Stomach (tissue), 8 donors: ENCODE measurements at regions not wholly inside any gene's neighbourhood (a gene's known extent, or its start where the extent isn't known, plus 50 kb on each side); places are given as distances from the start of the nearest gene placed in this dataset.

Experiments
- DNase-seq, 2 donors: peaks; one replicate each; pipeline versions ENCODE4 v3.0.0 to v3.0.0-alpha.2; 2013 to 2019
- H3K27ac ChIP-seq, 5 donors: fragments of 200-600 bp in 4 of 5; sonication (generic) in 4 of 5; one replicate each; pipeline ENCODE4 v1.5.1; 2013 to 2019; ENCODE audit warnings: mild to moderate bottlenecking in 1 of 5, moderate library complexity in 1 of 5
- H3K27me3 ChIP-seq, 3 donors: fragments of 200-600 bp; sonication (generic); one replicate each; pipeline ENCODE4 v1.5.1; 2017 to 2019; ENCODE audit warnings: mixed run types in 1 of 3
- H3K36me3 ChIP-seq, 4 donors: fragments of 200-600 bp; sonication (generic); 1 replicate in 3 of 4; 2 replicates in 1 of 4; pipeline ENCODE4 v1.5.1; 2016 to 2019
- H3K4me1 ChIP-seq, 4 donors: fragments of 200-600 bp; sonication (generic); one replicate each; pipeline ENCODE4 v1.5.1; 2016 to 2019
- H3K4me3 ChIP-seq, 4 donors: fragments of 200-600 bp; sonication (generic) in 3 of 4; one replicate each; pipeline ENCODE4 v1.5.1; 2016 to 2019; ENCODE audit warnings: mild to moderate bottlenecking in 1 of 4
- H3K9me3 ChIP-seq, 4 donors: fragments of 200-600 bp; sonication (generic); one replicate each; pipeline ENCODE4 v1.5.1; 2016 to 2019
- EP300 ChIP-seq: sonication (generic); formaldehyde crosslinking; IDR thresholded peaks from one replicate; pipeline ENCODE4 v1.6.1; 2017; ENCODE audit warnings: antibody characterized with exemption
- POLR2A ChIP-seq, 4 donors: fragments of 450-650 bp; IDR thresholded peaks; one replicate each; pipeline ENCODE4 v1.6.1; 2016; ENCODE audit warnings: antibody characterized with exemption in 4 of 4, control low read depth in 2 of 4, mild to moderate bottlenecking in 1 of 4, moderate library complexity in 1 of 4
- POLR2AphosphoS5 ChIP-seq, 3 donors: sonication (generic); formaldehyde crosslinking; IDR thresholded peaks; one replicate each; pipeline ENCODE4 v1.6.1; 2016; ENCODE audit warnings: antibody characterized with exemption in 3 of 3
- WGBS, 5 donors: extraction: QIAGEN DNeasy Blood & Tissue Kit in 3 of 5; methylation state at CpG; one replicate each; pipeline versions ENCODE4 v1.1.5 to v1.1.7; 2013 to 2018; 5-methylcytosine and 5-hydroxymethylcytosine counted together
- intact Hi-C: fragments of 100-400 bp; cut with DNase I; formaldehyde crosslinking; loops from one replicate; pipeline ENCODE4 v1.15.1; 2023; ENCODE audit warnings: low total_unique reads
- TF ChIP-seq, protein P1 (sequence below), 7 experiments: fragments of 450-650 bp in 4 of 7; fragments of 200-600 bp in 3 of 7; sonication (generic) in 3 of 7; IDR thresholded peaks; one replicate each; pipeline ENCODE4 v1.5.1; 2016 to 2019; ENCODE audit warnings: antibody characterized with exemption in 7 of 7, control low read depth in 2 of 7, mild to moderate bottlenecking in 1 of 7
- donor health status: healthy with polysubstance abuse.
- donor health status: Bipolar disorder and iron deficiency.
- donor health status: healthy.

- Histone ChIP-seq H3K27ac (no peak overlapping the region), H3K27me3 (no peaks in the 10 kb centered on the region), H3K36me3 (no peaks in the 10 kb centered on the region), H3K4me3 (no peak overlapping the region), H3K4me1 (no peaks in the 10 kb centered on the region), H3K9me3 (no peaks in the 10 kb centered on the region)
- intact Hi-C loops, result no loop called here
- WGBS, 5 donors, result 92 to 94% (median 93%) methylated on average over 8 of the region's 8 CpGs
- DNase-seq, result no peak
- TF ChIP-seq POLR2AphosphoS5 (IDR thresholded peaks at IDR 0.05), result no peak
- TF ChIP-seq, protein P1, sequence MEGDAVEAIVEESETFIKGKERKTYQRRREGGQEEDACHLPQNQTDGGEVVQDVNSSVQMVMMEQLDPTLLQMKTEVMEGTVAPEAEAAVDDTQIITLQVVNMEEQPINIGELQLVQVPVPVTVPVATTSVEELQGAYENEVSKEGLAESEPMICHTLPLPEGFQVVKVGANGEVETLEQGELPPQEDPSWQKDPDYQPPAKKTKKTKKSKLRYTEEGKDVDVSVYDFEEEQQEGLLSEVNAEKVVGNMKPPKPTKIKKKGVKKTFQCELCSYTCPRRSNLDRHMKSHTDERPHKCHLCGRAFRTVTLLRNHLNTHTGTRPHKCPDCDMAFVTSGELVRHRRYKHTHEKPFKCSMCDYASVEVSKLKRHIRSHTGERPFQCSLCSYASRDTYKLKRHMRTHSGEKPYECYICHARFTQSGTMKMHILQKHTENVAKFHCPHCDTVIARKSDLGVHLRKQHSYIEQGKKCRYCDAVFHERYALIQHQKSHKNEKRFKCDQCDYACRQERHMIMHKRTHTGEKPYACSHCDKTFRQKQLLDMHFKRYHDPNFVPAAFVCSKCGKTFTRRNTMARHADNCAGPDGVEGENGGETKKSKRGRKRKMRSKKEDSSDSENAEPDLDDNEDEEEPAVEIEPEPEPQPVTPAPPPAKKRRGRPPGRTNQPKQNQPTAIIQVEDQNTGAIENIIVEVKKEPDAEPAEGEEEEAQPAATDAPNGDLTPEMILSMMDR (IDR thresholded peaks at IDR 0.05), result no peak
- no peak for TF ChIP-seq EP300
- no peak for TF ChIP-seq POLR2A (IDR thresholded peaks at IDR 0.05)
Observed at GRCh38 chr4:138964716-138965426, 50.7 kb upstream of the NOCT start.

- TF ChIP-seq POLR2A (IDR thresholded peaks at IDR 0.05) (no peak), EP300 (no peak), POLR2AphosphoS5 (IDR thresholded peaks at IDR 0.05) (no peak)
- TF ChIP-seq, protein P1 (IDR thresholded peaks at IDR 0.05), result no peak
- no peaks in the 10 kb centered on the region for H3K36me3 ChIP-seq
- no peak for DNase-seq
- H3K4me3 ChIP-seq, result no peak overlapping the region
- H3K27me3 ChIP-seq, result no peaks in the 10 kb centered on the region
- no peaks in the 10 kb centered on the region for H3K4me1 ChIP-seq
- H3K9me3 ChIP-seq, result no peaks in the 10 kb centered on the region
- intact Hi-C loops, result no loop called here
- H3K27ac ChIP-seq, result no peak overlapping the region
- WGBS, 5 donors, result 61 to 81% (median 67%) methylated on average over 3 to 4 of the region's 4 CpGs
Observed at GRCh38 chr4:138963412-138963811, 52.2 kb upstream of the NOCT start.

DNA sequence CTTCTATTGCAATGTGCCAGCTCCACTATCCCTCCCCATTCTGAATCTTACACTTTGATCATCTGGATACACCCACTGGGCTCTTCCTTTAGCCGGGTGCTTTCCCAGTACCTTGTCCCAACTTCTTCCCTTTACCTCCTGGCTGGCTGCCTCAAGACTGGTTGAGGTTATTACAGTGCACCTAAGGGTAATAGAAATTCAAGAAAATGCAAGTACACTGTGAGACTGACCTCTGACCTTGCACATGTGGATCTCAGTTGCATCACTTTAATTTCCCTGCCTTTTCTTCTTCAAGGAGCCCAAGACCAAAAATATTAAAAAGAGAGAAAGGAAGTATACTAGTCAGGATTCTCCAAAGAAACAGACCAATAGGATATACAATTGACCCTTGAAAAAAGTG is 53.9 kb upstream of the NOCT start:
- intact Hi-C loops, result no loop called here
- Histone ChIP-seq H3K4me3 (no peak overlapping the region), H3K27ac (no peak overlapping the region), H3K36me3 (no peaks in the 10 kb centered on the region), H3K27me3 (no peaks in the 10 kb centered on the region), H3K9me3 (no peaks in the 10 kb centered on the region), H3K4me1 (no peaks in the 10 kb centered on the region)
- TF ChIP-seq EP300 (no peak), POLR2AphosphoS5 (IDR thresholded peaks at IDR 0.05) (no peak), POLR2A (IDR thresholded peaks at IDR 0.05) (no peak)
- TF ChIP-seq, protein P1 (IDR thresholded peaks at IDR 0.05), result no peak
- DNase-seq, result no peak
- WGBS, 5 donors, result 64 to 91% (median 68%) methylated on average over 1 of the region's 1 CpG

GRCh38 chr4:138961129-138961528 is 54.5 kb upstream of the NOCT start:
- Histone ChIP-seq H3K9me3 (no peaks in the 10 kb centered on the region), H3K27me3 (no peaks in the 10 kb centered on the region), H3K4me3 (no peak overlapping the region), H3K4me1 (no peaks in the 10 kb centered on the region), H3K36me3 (no peaks in the 10 kb centered on the region), H3K27ac (no peak overlapping the region)
- DNase-seq, result no peak
- 79 to 90% (median 85%) methylated on average over 5 of the region's 5 CpGs for WGBS, 5 donors
- intact Hi-C loops, result no loop called here
- no peak for TF ChIP-seq EP300
- TF ChIP-seq, protein P1 (IDR thresholded peaks at IDR 0.05), result no peak
- TF ChIP-seq POLR2A (IDR thresholded peaks at IDR 0.05), result no peak
- no peak for TF ChIP-seq POLR2AphosphoS5 (IDR thresholded peaks at IDR 0.05)
